ENCODE measurements at regions not wholly inside any gene's neighbourhood (a gene's known extent, or its start where the extent isn't known, plus 50 kb on each side); places are given as distances from the start of the nearest gene placed in this dataset.
A peak's percentile ranks its signal among the peaks of the same experiment; 100 is the strongest.

GRCh38 chr11:104338186-104338585 lies 174.2 kb upstream of the PDGFD start:
- DNase-seq (ENCODE audit: low read depth in 2 of 2) = no peak

GRCh38 chr11:104337273-104337672 lies 173.3 kb upstream of the PDGFD start:
- DNase-seq (ENCODE audit: low read depth in 2 of 2) = no peak

DNA sequence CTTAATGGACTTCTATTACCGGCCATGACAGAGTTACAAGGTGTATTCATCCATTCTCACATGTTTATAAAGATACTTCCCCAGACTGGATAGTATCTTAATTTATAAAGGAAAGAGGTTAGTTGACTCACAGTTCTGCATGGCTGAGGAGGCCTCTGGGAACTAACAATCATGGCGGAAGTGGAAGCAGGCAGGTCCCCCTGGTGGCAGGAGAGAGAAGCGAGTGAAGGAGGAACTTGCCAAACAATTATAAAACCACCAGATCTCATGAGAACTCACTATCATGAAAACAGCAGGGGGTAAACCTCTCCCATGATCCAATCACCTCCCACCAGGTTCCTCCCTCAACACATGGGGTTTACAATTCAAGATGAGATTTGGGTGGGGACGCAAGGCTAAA lies 170.0 kb upstream of the PDGFD start:
- no peak for DNase-seq (ENCODE audit: low read depth in 2 of 2)

- DNase-seq (ENCODE audit: low read depth in 2 of 2) = no peak
Measured at GRCh38 chr11:104332110-104332509, 168.2 kb upstream of the PDGFD start.

GRCh38 chr11:104329078-104329665 lies 165.2 kb upstream of the PDGFD start:
- no peak for DNase-seq (ENCODE audit: low read depth in 2 of 2)

DNA sequence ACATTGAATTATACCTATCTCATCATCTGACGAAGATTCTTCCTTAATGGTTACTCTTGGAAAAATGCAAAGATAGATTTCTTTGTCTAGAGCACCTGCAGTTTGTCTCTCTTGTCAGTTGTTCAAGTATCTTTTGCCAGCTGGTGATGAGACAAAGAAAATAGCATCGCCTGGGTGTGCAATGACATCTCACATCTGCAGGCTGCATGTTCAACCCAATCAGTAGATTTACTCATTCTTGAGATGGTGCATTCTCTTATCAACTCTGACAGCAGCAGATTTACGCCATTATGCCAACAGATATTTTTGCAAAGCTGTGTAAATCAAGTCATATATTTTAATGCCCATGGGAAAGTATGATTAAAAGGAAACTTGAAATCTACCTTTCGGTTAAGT lies 164.6 kb upstream of the PDGFD start:
- DNase-seq (ENCODE audit: low read depth in 2 of 2) = no peak

DNA sequence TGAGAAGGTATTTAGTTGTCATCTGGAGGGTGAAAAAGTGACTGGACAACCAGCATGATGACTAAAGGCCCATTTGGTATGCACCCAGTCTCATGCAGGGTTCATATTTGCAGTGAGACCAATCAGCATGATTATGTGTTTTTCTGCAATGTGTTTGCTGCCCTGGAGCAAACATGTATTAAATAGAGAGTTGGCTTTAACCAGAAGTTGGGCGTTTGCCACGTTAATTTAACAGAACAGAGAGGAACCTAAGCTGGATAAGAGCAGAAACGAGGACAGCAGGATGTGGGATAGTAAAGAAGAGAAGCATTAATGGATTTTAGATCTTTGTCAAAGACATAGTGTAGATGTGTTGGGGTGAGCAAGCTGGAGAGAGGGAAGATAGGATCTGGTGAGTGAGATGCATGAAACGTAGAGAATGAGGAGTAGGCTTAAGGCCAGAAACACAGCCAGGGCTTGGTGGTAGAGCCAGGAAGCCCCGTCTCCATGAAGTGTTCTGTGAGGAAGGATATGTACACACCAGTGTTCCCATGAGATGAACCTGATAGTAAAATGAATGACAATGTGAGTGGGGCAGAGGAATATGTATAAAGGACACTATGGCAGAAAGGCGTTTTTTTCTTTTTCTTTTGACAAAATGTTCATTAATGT lies 164.0 kb upstream of the PDGFD start:
- no peak for DNase-seq (ENCODE audit: low read depth in 2 of 2)

DNA sequence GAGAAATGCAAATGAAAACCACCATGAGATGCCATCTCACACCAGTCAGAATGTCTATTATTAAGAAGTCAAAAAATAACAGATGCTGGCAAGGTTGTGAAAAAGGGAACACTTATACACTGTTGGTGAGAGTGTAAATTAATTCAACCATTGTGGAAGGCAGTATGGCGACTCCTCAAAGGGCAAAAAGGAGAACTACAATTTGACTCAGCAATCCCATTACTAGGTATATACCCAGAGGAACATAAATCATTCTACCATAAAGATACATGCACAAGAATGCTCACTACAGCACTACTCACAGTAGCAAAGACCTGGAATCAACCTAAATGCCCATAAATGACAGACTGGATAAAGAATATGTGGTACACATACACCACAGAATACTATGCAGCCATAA lies 161.1 kb upstream of the PDGFD start:
- DNase-seq (ENCODE audit: low read depth in 2 of 2) = no peak

GRCh38 chr11:104324276-104324675 lies 160.3 kb upstream of the PDGFD start:
- DNase-seq (ENCODE audit: low read depth in 2 of 2) = no peak

DNA sequence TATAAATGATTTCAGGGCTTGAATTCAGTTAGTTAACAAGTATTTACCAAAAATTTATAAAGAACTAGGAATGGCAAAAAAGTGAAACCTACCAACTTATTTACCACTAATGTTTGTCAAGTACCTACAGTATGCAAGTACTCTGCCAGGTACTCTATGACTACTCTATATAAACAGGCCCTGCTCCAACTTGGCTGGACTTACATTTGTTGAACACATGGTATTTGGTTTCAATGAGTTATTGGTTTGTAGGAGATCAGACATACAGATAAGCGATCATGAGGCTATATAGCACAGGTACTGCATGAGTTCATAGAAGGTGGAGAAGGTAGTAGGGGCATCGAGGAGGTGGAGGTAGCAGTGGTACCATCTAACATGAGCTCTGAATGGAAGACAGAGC lies 159.9 kb upstream of the PDGFD start:
- no peak for DNase-seq (ENCODE audit: low read depth in 2 of 2)

GRCh38 chr11:104322696-104323095 lies 158.7 kb upstream of the PDGFD start:
- DNase-seq (ENCODE audit: low read depth in 2 of 2) = no peak

DNA sequence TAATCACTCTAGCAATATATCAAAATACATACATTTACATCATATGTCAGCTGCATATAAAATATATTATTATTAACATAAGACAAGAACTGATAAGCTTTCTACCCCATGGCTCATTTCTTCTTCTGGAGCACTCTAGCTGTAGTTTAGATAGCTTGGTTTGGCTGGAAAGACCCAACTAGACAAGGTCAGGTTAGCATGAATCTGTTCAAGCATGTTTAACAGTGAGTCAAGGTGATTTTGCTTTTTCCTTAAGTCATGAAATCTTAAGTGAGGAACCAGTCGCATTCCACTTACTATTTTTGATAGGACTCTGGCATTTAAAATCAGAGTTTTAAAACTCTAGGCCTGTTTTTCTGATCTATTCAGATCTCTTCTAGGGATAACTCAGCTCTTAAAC lies 157.0 kb upstream of the PDGFD start:
- DNase-seq (ENCODE audit: low read depth in 2 of 2) = no peak

DNA sequence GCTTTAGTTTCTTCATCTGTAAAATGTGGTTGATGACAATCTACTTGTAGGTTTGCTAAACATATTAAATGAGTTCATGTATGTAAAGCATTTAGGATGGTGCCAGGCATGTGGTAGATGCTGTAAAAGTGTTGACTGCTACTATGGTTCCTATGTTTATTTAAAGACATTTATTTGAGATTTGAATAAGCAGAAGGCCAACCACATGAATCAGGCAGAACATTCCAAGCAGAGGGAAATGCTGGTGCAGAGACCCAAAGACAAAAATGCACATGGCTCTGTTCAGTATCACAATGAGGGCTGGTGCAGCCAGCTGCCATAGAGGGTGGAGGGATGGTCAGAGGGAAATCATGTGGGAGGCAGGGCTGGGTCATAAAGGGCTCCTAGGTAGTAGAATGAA lies 156.2 kb upstream of the PDGFD start:
- no peak for DNase-seq (ENCODE audit: low read depth in 2 of 2)

DNA sequence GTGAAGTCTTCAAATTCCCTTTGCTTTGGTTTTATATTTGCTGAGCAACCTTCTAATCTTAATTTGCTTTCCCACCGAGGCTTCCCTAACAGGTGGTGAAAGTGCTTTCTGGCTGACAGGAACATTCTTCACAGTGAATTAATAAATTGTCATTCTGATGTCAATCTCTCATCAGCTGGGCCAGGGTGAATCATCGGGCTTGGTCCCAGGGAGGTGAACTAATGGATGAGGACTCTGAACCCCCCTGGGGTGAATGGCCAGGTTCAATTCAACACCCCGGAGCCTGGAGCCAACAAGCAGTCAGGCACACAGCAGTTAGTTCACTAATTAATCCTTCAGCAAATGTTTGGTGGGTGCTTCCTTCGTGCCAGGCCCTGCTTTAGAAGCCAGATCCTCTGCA lies 155.4 kb upstream of the PDGFD start:
- no peak for DNase-seq (ENCODE audit: low read depth in 2 of 2)

DNA sequence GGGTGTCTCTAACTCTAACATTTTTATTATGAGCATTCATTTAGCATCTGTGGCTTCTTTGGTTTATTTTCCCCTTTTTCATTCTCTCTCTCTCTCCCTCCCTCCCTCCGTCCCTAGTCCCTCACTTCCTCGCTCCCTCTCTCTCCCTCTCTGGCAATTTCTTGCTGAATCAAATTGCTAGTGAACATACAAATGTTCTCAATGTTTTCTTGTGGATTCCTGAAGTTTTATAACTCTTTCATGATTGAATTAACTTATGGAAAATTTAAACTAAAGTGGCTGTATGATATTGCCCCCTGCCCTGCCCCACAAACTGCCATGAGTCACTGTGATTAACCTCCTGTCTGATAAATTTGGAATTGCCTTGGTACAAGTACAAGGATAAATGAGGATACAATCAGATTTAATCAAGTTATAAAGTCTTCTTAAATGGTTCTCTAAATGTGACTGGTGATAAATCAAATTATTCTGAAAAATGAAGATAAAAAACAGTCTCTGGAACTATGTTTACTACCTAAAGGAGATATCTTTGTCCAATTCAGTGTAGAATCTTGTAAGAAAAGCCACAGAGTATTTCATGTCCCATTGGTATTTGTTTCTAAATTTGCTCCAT lies 143.0 kb upstream of the PDGFD start:
- DNase-seq (ENCODE audit: low read depth in 2 of 2) = no peak

DNA sequence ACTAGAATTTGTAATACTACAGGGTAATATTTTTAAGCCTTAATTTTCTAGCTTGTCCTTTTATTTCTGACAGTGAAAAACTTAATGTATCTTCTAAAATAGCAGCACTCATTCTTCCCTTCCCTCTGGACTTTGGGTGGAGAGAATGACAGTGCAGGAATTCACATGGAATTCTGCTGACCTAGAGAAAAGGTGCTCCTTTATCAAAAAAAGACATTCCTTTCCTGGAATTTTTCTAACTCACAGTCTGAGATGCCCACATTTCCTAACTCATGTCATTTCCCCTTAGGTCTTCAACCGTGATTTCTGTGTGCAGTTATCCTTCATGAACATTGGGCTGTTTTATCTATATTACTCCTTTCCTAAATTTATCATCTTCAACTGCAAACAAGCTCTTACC lies 137.8 kb upstream of the PDGFD start:
- DNase-seq (ENCODE audit: low read depth in 2 of 2) = no peak

GRCh38 chr11:104291646-104292045 lies 127.7 kb upstream of the PDGFD start:
- DNase-seq (ENCODE audit: low read depth in 2 of 2) = no peak

DNA sequence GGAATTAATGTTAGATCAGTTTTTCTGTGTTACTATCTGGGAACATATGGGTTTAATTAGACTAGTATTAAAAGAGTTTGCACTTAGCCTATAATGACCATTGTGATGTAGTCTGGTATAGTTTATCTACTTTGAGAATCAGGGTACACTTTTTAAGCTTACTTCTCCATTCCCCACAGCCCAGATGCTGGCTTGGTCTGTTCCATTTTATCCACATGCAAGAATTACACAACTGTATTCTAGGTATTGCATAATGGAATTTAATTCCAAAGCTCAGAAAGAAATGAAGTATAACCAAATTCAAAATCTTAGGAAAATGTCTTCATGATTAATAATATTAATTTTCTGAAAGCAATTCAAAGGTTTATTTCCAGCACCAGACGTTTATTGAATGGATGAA lies 122.2 kb upstream of the PDGFD start:
- DNase-seq (ENCODE audit: low read depth in 2 of 2) = no peak

DNA sequence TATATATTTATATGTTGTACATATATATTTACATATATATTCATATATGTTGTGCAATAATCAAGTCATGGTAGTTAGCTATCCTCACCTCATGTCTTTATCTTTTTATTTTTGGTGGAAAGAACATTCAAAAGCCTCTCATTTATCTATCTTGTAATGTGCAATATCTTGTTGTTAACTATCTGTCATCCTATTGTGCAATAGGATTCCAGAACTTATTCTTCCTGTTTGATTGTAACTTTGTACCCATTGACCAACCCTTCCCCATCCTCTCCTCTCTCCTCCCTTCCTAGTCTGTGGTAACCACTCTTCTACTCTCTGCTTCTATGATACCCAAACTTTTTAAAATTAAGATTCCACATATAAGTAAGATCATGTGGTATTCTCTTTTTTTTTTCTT lies 115.6 kb upstream of the PDGFD start:
- no peak for DNase-seq (ENCODE audit: low read depth in 2 of 2)

DNA sequence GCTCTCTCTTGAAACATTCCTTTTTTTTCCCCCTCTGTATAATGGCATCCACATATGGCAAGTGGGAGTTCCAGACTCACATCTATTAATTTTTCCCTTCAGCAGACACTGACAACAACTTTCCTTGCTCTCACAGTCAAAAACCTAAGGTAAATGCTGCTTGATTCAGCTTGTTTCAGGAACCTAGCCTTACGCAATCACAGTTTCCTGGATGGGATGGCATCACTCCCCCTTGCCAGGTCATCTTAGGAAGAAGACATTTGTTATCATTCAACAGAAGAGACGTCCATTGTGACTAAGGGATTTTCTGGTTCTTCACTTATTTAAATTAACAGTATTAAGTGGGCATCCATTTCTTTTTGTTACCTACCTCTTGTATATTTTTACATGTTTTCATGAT lies 112.0 kb upstream of the PDGFD start:
- no peak for DNase-seq (ENCODE audit: low read depth in 2 of 2)

DNA sequence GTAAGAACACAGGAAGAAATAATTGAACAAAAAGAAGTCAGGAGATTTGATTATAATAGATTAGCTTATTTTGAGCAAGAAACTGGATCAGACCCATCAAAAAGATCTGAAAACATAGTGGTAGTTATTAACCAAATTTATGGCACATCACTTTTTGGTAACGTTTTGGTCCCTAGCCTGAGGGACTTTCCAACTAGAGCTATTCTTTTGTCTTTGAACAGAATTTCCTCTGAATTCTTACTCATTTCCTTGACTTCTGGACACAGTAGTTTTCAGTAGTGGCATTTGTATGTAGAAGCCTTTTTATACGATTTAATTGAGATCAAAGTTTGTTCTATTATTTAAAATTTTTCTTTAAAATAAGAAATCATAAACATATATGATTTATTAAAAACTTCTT lies 96.5 kb upstream of the PDGFD start:
- no peak for DNase-seq (ENCODE audit: low read depth in 2 of 2)

- DNase-seq (ENCODE audit: low read depth in 2 of 2) = no peak
Measured at GRCh38 chr11:104259121-104259610, 95.2 kb upstream of the PDGFD start.

DNA sequence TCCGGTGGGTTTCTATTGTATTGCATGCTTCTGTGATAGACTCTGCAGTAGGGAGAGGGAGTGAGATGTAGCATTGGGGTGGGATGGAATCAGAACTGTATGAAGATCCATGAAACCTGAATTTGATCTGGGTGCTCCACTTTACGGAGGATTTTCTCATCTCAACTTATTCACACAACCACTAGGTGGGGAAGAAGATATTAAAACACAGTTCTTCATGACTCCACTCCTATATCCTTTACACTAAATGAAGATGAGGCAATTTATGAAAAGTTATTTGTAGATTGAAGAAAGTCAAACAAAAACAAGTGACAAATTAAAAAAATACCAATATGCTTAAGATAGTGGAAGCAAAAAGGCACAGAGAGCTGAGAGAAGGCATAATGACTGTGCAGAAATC lies 92.6 kb upstream of the PDGFD start:
- DNase-seq (ENCODE audit: low read depth in 2 of 2) = no peak

- peak; percentile 0 to 17 for DNase-seq (ENCODE audit: low read depth in 2 of 2)
Measured at GRCh38 chr11:104254347-104254746, 90.4 kb upstream of the PDGFD start.
